GM12865 (cell line): ENCODE measurements at regions not wholly inside any gene's neighbourhood (a gene's known extent, or its start where the extent isn't known, plus 50 kb on each side); places are given as distances from the start of the nearest gene placed in this dataset.

Experiments used
- DNase-seq: peaks from one replicate; pipeline ENCODE4 v3.0.0; 2010; ENCODE audit warnings: low read depth
- H3K4me3 ChIP-seq: 2 replicates; pipeline ENCODE4 v1.5.1; 2011; ENCODE audit warnings: mild to moderate bottlenecking, low read depth, low read length, control low read depth
- TF ChIP-seq, protein P1 (sequence below): IDR thresholded peaks from 2 replicates; pipeline ENCODE4 v1.5.1; 2011; ENCODE audit warnings: low read length, control low read depth, low read depth, inconsistent platforms; ENCODE audit not compliant: insufficient read depth; ENCODE audit errors: missing control alignments

DNA sequence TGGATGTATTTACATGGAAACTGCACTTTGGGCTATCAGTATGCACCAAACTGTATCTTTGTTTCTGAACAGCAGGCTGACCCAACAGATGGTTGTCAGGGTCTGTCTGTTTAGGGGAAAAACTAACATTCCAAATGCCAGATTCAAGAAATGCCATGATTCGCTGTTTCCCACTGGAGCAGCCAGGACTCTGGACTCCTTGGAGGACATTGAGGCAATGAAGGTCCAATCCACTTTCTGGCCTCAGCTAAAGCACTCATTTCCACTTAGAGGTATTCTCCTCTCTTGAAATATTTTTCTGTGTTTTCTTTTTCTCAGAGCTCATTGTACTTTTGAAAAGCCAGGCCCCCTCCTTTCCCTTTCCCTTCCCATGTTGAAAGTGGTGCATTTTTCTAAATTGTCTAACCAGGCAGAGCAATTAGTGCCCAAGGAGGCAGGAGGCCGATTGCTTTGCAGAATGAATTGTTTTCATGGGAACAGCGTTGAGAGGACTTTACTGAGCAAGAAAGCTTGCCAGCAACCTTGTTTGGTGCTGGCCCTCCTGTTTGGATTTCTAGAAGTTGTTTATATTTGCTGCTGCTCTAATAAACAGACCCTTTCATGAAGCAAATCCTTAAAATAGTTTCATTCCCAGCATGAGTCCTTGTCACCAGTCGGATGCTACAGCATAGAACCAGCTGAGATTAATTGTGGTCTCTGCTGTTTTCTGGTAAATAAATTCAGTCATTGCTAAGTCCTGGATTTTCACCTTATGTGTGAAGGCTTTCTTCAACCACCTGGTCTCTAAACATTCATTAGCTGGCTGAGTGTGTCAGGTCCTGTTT lies 132.8 kb upstream of the TAF11L2 start:
- no peak for DNase-seq
- TF ChIP-seq, protein P1, sequence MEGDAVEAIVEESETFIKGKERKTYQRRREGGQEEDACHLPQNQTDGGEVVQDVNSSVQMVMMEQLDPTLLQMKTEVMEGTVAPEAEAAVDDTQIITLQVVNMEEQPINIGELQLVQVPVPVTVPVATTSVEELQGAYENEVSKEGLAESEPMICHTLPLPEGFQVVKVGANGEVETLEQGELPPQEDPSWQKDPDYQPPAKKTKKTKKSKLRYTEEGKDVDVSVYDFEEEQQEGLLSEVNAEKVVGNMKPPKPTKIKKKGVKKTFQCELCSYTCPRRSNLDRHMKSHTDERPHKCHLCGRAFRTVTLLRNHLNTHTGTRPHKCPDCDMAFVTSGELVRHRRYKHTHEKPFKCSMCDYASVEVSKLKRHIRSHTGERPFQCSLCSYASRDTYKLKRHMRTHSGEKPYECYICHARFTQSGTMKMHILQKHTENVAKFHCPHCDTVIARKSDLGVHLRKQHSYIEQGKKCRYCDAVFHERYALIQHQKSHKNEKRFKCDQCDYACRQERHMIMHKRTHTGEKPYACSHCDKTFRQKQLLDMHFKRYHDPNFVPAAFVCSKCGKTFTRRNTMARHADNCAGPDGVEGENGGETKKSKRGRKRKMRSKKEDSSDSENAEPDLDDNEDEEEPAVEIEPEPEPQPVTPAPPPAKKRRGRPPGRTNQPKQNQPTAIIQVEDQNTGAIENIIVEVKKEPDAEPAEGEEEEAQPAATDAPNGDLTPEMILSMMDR, result no peak
- H3K4me3 ChIP-seq, result no peak overlapping the region

DNA sequence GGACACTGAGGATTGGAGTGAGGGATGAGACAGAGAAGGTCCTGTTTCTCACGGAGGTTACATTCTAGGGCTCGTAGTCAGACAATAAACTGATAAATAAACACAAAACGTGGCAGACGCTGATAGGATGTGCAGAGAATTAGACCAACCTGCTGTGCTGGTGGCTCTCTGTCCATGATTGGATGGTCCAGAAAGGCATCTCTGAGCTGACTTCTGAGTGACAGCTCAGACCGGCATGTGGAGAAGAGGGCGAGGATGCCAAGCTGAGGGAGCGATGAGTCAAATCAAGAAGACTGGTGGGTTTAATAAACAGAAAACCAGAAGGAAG lies 132.3 kb upstream of the TAF11L2 start:
- TF ChIP-seq, protein P1, result no peak
- H3K4me3 ChIP-seq, result no peak overlapping the region
- no peak for DNase-seq

DNA sequence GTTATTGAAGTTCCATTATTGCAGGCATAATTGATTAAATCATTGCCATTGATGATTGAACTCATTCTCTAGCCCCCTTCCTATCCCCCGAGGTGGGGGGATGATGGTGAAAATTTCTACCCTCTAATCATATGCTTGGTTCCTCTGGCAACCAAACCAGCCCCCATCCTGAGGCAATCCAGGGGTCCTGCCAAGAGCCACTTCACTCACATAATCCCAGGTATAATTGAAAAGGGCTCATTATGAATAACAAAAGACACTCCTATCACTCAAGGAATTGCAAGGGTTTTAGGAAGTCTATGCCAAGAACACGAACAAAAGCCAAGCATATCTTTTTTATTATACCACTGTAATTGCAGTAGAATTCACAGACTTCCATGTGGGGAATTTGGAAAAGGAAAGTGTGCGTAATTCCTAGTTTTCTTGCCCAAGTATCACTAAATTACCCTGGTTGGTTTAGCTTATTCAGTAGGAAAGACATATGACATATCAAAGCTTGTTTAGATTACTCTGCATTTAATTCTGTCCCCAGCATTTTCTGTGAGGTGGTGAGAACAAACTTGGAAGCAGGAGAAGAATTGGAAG lies 130.7 kb upstream of the TAF11L2 start:
- TF ChIP-seq, protein P1, result no peak
- no peak for DNase-seq
- no peak overlapping the region for H3K4me3 ChIP-seq

DNA sequence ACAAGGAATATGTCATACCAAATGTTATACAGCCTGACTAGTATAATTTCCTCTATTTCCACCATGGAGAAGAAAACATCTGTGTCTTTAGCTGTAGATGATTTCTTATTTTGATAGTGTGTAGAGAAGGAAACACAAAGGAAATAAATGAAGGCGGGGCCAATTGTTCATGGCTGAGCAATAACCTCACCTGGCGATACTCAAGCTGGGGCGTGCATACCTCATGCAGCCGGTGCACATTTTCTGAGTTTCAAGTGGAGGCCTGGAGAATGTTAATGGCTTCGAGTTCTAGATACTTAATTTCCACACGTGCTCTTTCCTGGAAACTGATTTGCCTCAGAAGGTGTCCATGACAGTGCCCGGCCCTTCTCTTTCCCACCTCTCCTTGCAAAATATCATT lies 127.4 kb upstream of the TAF11L2 start:
- no peak overlapping the region for H3K4me3 ChIP-seq
- DNase-seq, result no peak
- TF ChIP-seq, protein P1, result no peak

DNA sequence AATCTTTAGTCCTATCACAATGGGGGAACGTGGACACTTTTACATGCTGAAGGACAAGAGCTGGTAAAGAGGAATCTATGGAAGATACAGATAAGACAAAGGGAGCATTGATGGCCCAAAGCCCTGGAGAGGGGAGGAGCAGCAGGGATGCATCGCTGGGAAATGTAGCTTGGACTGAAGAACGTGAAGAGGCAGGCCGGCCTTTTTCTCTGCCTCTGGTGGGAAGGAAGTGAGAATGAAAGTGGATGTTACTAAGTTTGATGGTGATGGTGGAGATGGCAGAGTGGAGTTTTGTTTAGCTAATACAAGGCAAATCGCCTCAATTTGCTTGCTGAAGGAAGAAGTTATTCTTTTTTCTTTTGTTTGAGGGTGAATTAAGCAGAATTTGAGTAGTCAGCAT lies 124.6 kb upstream of the TAF11L2 start:
- peak; percentile 2 for DNase-seq
- TF ChIP-seq, protein P1, result no peak
- H3K4me3 ChIP-seq, result no peak overlapping the region

DNA sequence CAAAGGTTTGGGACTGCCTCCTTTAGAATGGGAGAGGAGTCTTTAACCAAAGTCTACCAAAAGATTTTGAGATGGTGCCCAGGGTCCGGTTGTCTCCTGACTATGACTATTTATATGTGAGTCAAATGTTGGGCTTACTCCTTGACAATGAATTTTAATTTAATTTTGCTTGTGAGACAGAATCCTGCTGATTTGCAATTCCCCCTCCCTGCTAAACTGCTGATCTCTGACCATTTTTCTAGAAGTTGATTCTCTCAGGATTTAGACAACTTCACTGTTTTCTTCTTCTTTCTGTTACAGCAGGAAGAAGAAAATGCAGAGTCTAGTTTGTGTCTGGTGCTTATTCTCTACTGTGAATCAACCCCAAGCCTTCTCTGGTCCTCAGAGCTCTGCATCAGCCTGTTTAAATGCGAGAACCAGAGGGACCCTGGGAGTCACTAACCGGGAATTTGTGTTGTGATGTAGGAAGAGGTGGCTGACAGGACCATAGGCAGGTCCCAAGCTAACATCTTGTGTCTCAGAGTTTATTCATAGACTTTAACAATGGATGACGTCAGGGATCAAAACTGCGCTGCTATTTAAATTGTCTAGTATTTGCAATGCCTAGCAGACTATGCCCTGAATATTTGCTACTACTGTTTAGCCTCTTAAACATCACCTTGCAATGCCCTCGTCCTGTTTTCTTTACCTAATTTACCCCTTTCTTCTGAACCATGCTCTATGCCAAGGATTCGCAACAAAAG lies 124.0 kb upstream of the TAF11L2 start:
- TF ChIP-seq, protein P1, result no peak
- no peak for DNase-seq
- no peak overlapping the region for H3K4me3 ChIP-seq
